CD4-positive, alpha-beta T cell (primary cell): ENCODE measurements at regions not wholly inside any gene's neighbourhood (a gene's known extent, or its start where the extent isn't known, plus 50 kb on each side); places are given as distances from the start of the nearest gene placed in this dataset.

ENCODE experiments used
- ATAC-seq: fragments of 200-7000 bp; cut with Tn5 transposase; one replicate; pipeline ENCODE4 v1.10.0; 2022; ENCODE audit warnings: mild to moderate bottlenecking; ENCODE audit not compliant: poor library complexity
- CTCF ChIA-PET: fragments of 350-600 bp; sonication (Branson Sonifier 250); formaldehyde crosslinking; loops from one replicate; lab custom pipeline; 2021; ENCODE audit warnings: antibody characterized with exemption, inconsistent platforms; lab: Charles Lee
- POLR2A ChIA-PET: fragments of 350-600 bp; sonication (Branson Sonifier 250); formaldehyde crosslinking; loops from one replicate; lab custom pipeline; 2021; ENCODE audit warnings: antibody characterized with exemption, inconsistent platforms; lab: Charles Lee
- DNase-seq, 14 experiments: peaks; one replicate each; pipeline ENCODE4 v3.0.0-alpha.2; 2013 to 2020; ENCODE audit warnings: mixed read lengths in 2 of 14
- H3K27ac ChIP-seq, 2 donors: one replicate each; pipeline versions ENCODE4 v1.5.1 to v1.7.0; 2013; ENCODE audit warnings: low read length in 2 of 2, low read depth in 1 of 2, mild to moderate bottlenecking in 1 of 2
- H3K27me3 ChIP-seq, 2 experiments: 1 replicate in 1 of 2; 2 replicates in 1 of 2; pipeline versions ENCODE4 v1.6.1 to v1.7.0; 2013; ENCODE audit warnings: low read length in 2 of 2, control low read depth in 1 of 2, mild to moderate bottlenecking in 1 of 2, moderate library complexity in 1 of 2; ENCODE audit not compliant: insufficient read depth in 2 of 2, control insufficient read depth in 1 of 2
- H3K36me3 ChIP-seq: one replicate; pipeline ENCODE4 v1.6.1; 2013; ENCODE audit warnings: low read length, control low read depth; ENCODE audit not compliant: insufficient read depth
- H3K4me1 ChIP-seq: one replicate; pipeline ENCODE4 v1.6.1; 2013; ENCODE audit warnings: low read length, control low read depth; ENCODE audit not compliant: insufficient read depth
- H3K4me3 ChIP-seq: one replicate; pipeline ENCODE4 v1.5.1; 2013; ENCODE audit warnings: mild to moderate bottlenecking, low read length, moderate library complexity
- H3K9me3 ChIP-seq, 2 experiments: 1 replicate in 1 of 2; 2 replicates in 1 of 2; pipeline versions ENCODE4 v1.6.1 to v1.7.0; 2013; ENCODE audit warnings: low read length in 2 of 2, mild to moderate bottlenecking in 2 of 2, control low read depth in 1 of 2, moderate library complexity in 1 of 2; ENCODE audit not compliant: control insufficient read depth in 1 of 2, insufficient read depth in 1 of 2
- H3K27ac Mint-ChIP-seq: one replicate; pipeline ENCODE4 v1.8.0; 2020; ENCODE audit warnings: mixed read lengths
- H3K27me3 Mint-ChIP-seq: one replicate; pipeline ENCODE4 v1.8.0; 2021; ENCODE audit warnings: mixed read lengths
- H3K36me3 Mint-ChIP-seq: one replicate; pipeline ENCODE4 v1.8.0; 2021; ENCODE audit warnings: low read depth, mixed read lengths
- H3K4me1 Mint-ChIP-seq: one replicate; pipeline ENCODE4 v1.8.0; 2021; ENCODE audit warnings: low read depth, mixed read lengths
- H3K4me3 Mint-ChIP-seq: one replicate; pipeline ENCODE4 v1.8.0; 2020; ENCODE audit warnings: mild to moderate bottlenecking, mixed read lengths
- H3K9me3 Mint-ChIP-seq: one replicate; pipeline ENCODE4 v1.8.0; 2020; ENCODE audit warnings: mixed read lengths
- CTCF ChIP-seq: fragments of 200-600 bp; IDR thresholded peaks from one replicate; pipeline ENCODE4 v1.8.0; 2022; ENCODE audit warnings: antibody characterized with exemption, mild to moderate bottlenecking
- intact Hi-C, 2 experiments: fragments of 100-400 bp; cut with DNase I in 1 of 2; cut with micrococcal nuclease in 1 of 2; formaldehyde crosslinking; loops; one replicate each; pipeline versions ENCODE4 v1.15.1 to v1.9.0; 2023 to 2025; cut with DNase I, micrococcal nuclease

- POLR2A ChIA-PET = no interaction called here
- CTCF ChIA-PET = no interaction called here
- no peaks in the 10 kb centered on the region for H3K4me1 Mint-ChIP-seq
- intact Hi-C loops = no loop called here
- no peaks in the 10 kb centered on the region for H3K4me1 ChIP-seq
- no peak overlapping the region for H3K4me3 Mint-ChIP-seq
- no peaks in the 10 kb centered on the region for H3K36me3 ChIP-seq
- no peak for TF ChIP-seq CTCF
- H3K9me3 Mint-ChIP-seq = peaks cover 6% of the 10 kb centered on the region
- H3K9me3 ChIP-seq = peaks cover 0 to 32% of the 10 kb centered on the region in 2 experiments
- H3K27ac ChIP-seq = no peak overlapping the region
- DNase-seq (no peak), ATAC-seq (no peak)
- no peaks in the 10 kb centered on the region for H3K36me3 Mint-ChIP-seq
- no peaks in the 10 kb centered on the region for H3K27me3 ChIP-seq
- no peak overlapping the region for H3K4me3 ChIP-seq
- no peaks in the 10 kb centered on the region for H3K27me3 Mint-ChIP-seq
- H3K27ac Mint-ChIP-seq = no peak overlapping the region
These were observed 172.8 kb upstream of the KCTD3 start for GRCh38 chr1:215394084-215394991.

- DNase-seq (no peak), ATAC-seq (no peak)
- no peak overlapping the region for H3K4me3 Mint-ChIP-seq
- H3K36me3 ChIP-seq = no peaks in the 10 kb centered on the region
- no peak overlapping the region for H3K27ac ChIP-seq
- ChIA-PET CTCF (no interaction called here), POLR2A (no interaction called here)
- no peaks in the 10 kb centered on the region for H3K27me3 Mint-ChIP-seq
- H3K9me3 Mint-ChIP-seq = peaks cover 6% of the 10 kb centered on the region
- no peak for TF ChIP-seq CTCF
- H3K27ac Mint-ChIP-seq = no peak overlapping the region
- intact Hi-C loops = no loop called here
- H3K27me3 ChIP-seq = no peaks in the 10 kb centered on the region
- peaks cover 0 to 28% of the 10 kb centered on the region in 2 experiments for H3K9me3 ChIP-seq
- no peaks in the 10 kb centered on the region for H3K36me3 Mint-ChIP-seq
- no peaks in the 10 kb centered on the region for H3K4me1 Mint-ChIP-seq
- H3K4me3 ChIP-seq = no peak overlapping the region
- no peaks in the 10 kb centered on the region for H3K4me1 ChIP-seq
These were observed 170.0 kb upstream of the KCTD3 start for GRCh38 chr1:215397106-215397505.

- intact Hi-C loops = no loop called here
- peaks cover 1% of the 10 kb centered on the region for H3K27me3 Mint-ChIP-seq
- no peaks in the 10 kb centered on the region for H3K36me3 Mint-ChIP-seq
- Histone ChIP-seq H3K27me3 (no peaks in the 10 kb centered on the region), H3K36me3 (no peaks in the 10 kb centered on the region), H3K4me1 (no peaks in the 10 kb centered on the region), H3K27ac (no peak overlapping the region), H3K9me3 (peaks cover 0 to 24% of the 10 kb centered on the region in 2 experiments), H3K4me3 (no peak overlapping the region)
- peaks cover 4% of the 10 kb centered on the region for H3K9me3 Mint-ChIP-seq
- no peak for ATAC-seq
- no peak overlapping the region for H3K4me3 Mint-ChIP-seq
- no peak overlapping the region for H3K27ac Mint-ChIP-seq
- ChIA-PET CTCF (no interaction called here), POLR2A (no interaction called here)
- no peak for TF ChIP-seq CTCF
- no peaks in the 10 kb centered on the region for H3K4me1 Mint-ChIP-seq
- no peak for DNase-seq
These were observed 169.3 kb upstream of the KCTD3 start for GRCh38 chr1:215397843-215398242.
